OCI-LY7 (cell line): ENCODE measurements at regions not wholly inside any gene's neighbourhood (a gene's known extent, or its start where the extent isn't known, plus 50 kb on each side); places are given as distances from the start of the nearest gene placed in this dataset.

Experiments used
- BruUV-seq: library from RNA; stranded (reverse); fragments of 400-500 nt; replicated peaks from 2 replicates; lab custom pipeline; 2021; lab: Mats Ljungman, UMichigan
- CTCF ChIA-PET: fragments of 300-600 bp; sonication (Branson Sonifier 250); formaldehyde crosslinking; loops from one replicate; lab custom pipeline; 2022; ENCODE audit warnings: antibody characterized with exemption; ENCODE audit not compliant: unreplicated experiment; lab: Charles Lee
- POLR2A ChIA-PET: fragments of 300-600 bp; sonication (Branson Sonifier 250); formaldehyde crosslinking; loops from one replicate; lab custom pipeline; 2022; ENCODE audit warnings: antibody characterized with exemption; lab: Charles Lee
- DNase-seq: peaks from one replicate; pipeline ENCODE4 v3.0.0-alpha.2; 2015; ENCODE audit warnings: low spot score
- H2AFZ ChIP-seq: fragments of 200-600 bp; sonication (generic), shearing (Covaris generic); 2 replicates; pipeline ENCODE4 v1.6.1; 2014; ENCODE audit warnings: mild to moderate bottlenecking, antibody characterized with exemption, low read length, moderate library complexity
- H3K27ac ChIP-seq: fragments of 200-600 bp; sonication (generic); 2 replicates; pipeline ENCODE4 v1.5.1; 2014; ENCODE audit warnings: mixed run types, low read depth, mild to moderate bottlenecking, moderate library complexity, low read length, inconsistent platforms; ENCODE audit not compliant: poor library complexity, severe bottlenecking
- H3K36me3 ChIP-seq: fragments of 200-600 bp; sonication (generic); 2 replicates; pipeline ENCODE4 v1.6.1; 2014; ENCODE audit warnings: mild to moderate bottlenecking, antibody characterized with exemption, low read length, moderate library complexity, mixed read lengths; ENCODE audit not compliant: insufficient read depth
- H3K4me1 ChIP-seq: fragments of 200-600 bp; sonication (generic); 2 replicates; pipeline ENCODE4 v1.5.1; 2014; ENCODE audit warnings: mild to moderate bottlenecking, low read length; ENCODE audit not compliant: insufficient read depth, poor library complexity, severe bottlenecking
- H3K4me2 ChIP-seq: fragments of 200-600 bp; sonication (generic); 2 replicates; pipeline ENCODE4 v1.6.1; 2014; ENCODE audit warnings: mild to moderate bottlenecking, low read length
- H3K4me3 ChIP-seq: fragments of 200-600 bp; sonication (generic); 2 replicates; pipeline ENCODE4 v1.5.1; 2014; ENCODE audit warnings: mild to moderate bottlenecking, low read depth, low read length; ENCODE audit not compliant: poor library complexity, severe bottlenecking
- H3K79me2 ChIP-seq: fragments of 200-600 bp; sonication (generic); 2 replicates; pipeline ENCODE4 v1.6.1; 2016; ENCODE audit warnings: low read depth, mild to moderate bottlenecking, low read length, moderate library complexity, mixed read lengths; ENCODE audit not compliant: insufficient read depth
- H3K9me2 ChIP-seq: fragments of 200-600 bp; sonication (generic); 2 replicates; pipeline ENCODE4 v1.6.1; 2016; ENCODE audit warnings: mild to moderate bottlenecking, low read length, mixed read lengths; ENCODE audit not compliant: insufficient read depth
- H3K9me3 ChIP-seq: fragments of 200-600 bp; sonication (generic); 2 replicates; pipeline ENCODE4 v1.6.1; 2014; ENCODE audit warnings: mild to moderate bottlenecking, mixed run types, low read length, mixed read lengths
- H4K20me1 ChIP-seq: fragments of 200-600 bp; sonication (generic); 2 replicates; pipeline ENCODE4 v1.6.1; 2014; ENCODE audit warnings: mild to moderate bottlenecking, antibody characterized with exemption, low read length, moderate library complexity, mixed read lengths; ENCODE audit not compliant: insufficient read depth
- CTCF ChIP-seq: fragments of 200-600 bp; sonication (generic); conservative IDR thresholded peaks from 2 replicates; pipeline ENCODE4 v1.5.1; 2014; ENCODE audit warnings: mild to moderate bottlenecking, antibody characterized with exemption, low read length, moderate library complexity, mixed read lengths
- EZH2phosphoT487 ChIP-seq: fragments of 200-600 bp; sonication (generic); IDR thresholded peaks from 2 replicates; pipeline ENCODE4 v1.6.1; 2018; ENCODE audit warnings: low read depth, borderline replicate concordance, mild to moderate bottlenecking, mixed run types, antibody characterized with exemption, low read length, moderate library complexity, mixed read lengths
- intact Hi-C: fragments of 100-400 bp; cut with micrococcal nuclease; formaldehyde crosslinking; loops from one replicate; pipeline ENCODE4 v1.10.0; 2022; ENCODE audit not compliant: unreplicated experiment

- H3K36me3 ChIP-seq, result no peaks in the 10 kb centered on the region
- CTCF ChIA-PET, result no interaction called here
- no peak overlapping the region for H3K4me2 ChIP-seq
- no peak for TF ChIP-seq CTCF
- no peak for TF ChIP-seq EZH2phosphoT487
- no peaks in the 10 kb centered on the region for H3K79me2 ChIP-seq
- no peak overlapping the region for H3K4me3 ChIP-seq
- H3K4me1 ChIP-seq, result no peaks in the 10 kb centered on the region
- intact Hi-C loops, result no loop called here
- H2AFZ ChIP-seq, result no peak overlapping the region
- no peak overlapping the region for H3K27ac ChIP-seq
- POLR2A ChIA-PET, result no interaction called here
- no peaks in the 10 kb centered on the region for H3K9me2 ChIP-seq
- H4K20me1 ChIP-seq, result no peaks in the 10 kb centered on the region
- H3K9me3 ChIP-seq, result no peaks in the 10 kb centered on the region
- no peak for DNase-seq
- no TSS peak for BruUV-seq
Measured at GRCh38 chr6:135617222-135617621, 119.7 kb upstream of the AHI1 start.

- CTCF ChIA-PET, result no interaction called here
Measured at GRCh38 chr6:135622081-135622480, 124.5 kb upstream of the AHI1 start.

GRCh38 chr6:135623979-135624378, 126.4 kb upstream of the AHI1 start:
- Histone ChIP-seq H3K4me3 (no peak overlapping the region), H3K79me2 (no peaks in the 10 kb centered on the region), H3K4me1 (no peaks in the 10 kb centered on the region), H2AFZ (no peak overlapping the region), H3K9me2 (no peaks in the 10 kb centered on the region), H3K9me3 (no peaks in the 10 kb centered on the region), H3K27ac (no peak overlapping the region), H4K20me1 (no peaks in the 10 kb centered on the region), H3K36me3 (no peaks in the 10 kb centered on the region), H3K4me2 (no peak overlapping the region)
- intact Hi-C loops, result no loop called here
- TF ChIP-seq EZH2phosphoT487 (no peak), CTCF (no peak)
- CTCF ChIA-PET, result no interaction called here
- DNase-seq, result no peak
- no TSS peak for BruUV-seq
- POLR2A ChIA-PET, result no interaction called here

More at GRCh38 chr6:135622081-135622480, 124.5 kb upstream of the AHI1 start:
- no peak for DNase-seq
- Histone ChIP-seq H4K20me1 (no peaks in the 10 kb centered on the region), H3K36me3 (no peaks in the 10 kb centered on the region), H3K4me3 (no peak overlapping the region), H3K9me2 (no peaks in the 10 kb centered on the region), H3K79me2 (no peaks in the 10 kb centered on the region), H3K4me2 (no peak overlapping the region), H3K4me1 (no peaks in the 10 kb centered on the region), H3K27ac (no peak overlapping the region), H3K9me3 (no peaks in the 10 kb centered on the region), H2AFZ (no peak overlapping the region)
- no TSS peak for BruUV-seq
- intact Hi-C loops, result no loop called here
- TF ChIP-seq CTCF (no peak), EZH2phosphoT487 (no peak)
- POLR2A ChIA-PET, result interaction anchor here (0.7 kb wide), 1 partner anchor 1108 kb away, joined by 4 read pairs; no protein-coding TSS in a partner anchor
